Body of pancreas (tissue), 4 donors: ENCODE measurements at regions not wholly inside any gene's neighbourhood (a gene's known extent, or its start where the extent isn't known, plus 50 kb on each side); places are given as distances from the start of the nearest gene placed in this dataset.

Experiments
- ATAC-seq: fragments of 150-250 bp; one replicate; pipeline ENCODE4 v1.9.1; 2016
- DNase-seq, 4 donors: peaks; one replicate each; pipeline ENCODE4 v3.0.0-alpha.2; 2019
- H3K27ac ChIP-seq, 4 donors: fragments of 200-600 bp; sonication (generic); 1 replicate in 3 of 4; 2 replicates in 1 of 4; pipeline versions ENCODE4 v1.5.1 to v1.6.1; 2016 to 2019; ENCODE audit warnings: mild to moderate bottlenecking in 1 of 4, mixed read lengths in 1 of 4, moderate library complexity in 1 of 4
- H3K27me3 ChIP-seq, 2 donors: fragments of 200-600 bp; sonication (generic); one replicate each; pipeline ENCODE4 v1.6.0; 2016; ENCODE audit warnings: mild to moderate bottlenecking in 1 of 2
- H3K36me3 ChIP-seq, 2 donors: fragments of 200-600 bp; sonication (generic); replicated peaks in 1 of 2; 2 replicates each; pipeline ENCODE4 v1.5.1; 2016; ENCODE audit warnings: low read depth in 2 of 2; ENCODE audit not compliant: insufficient read depth in 1 of 2
- H3K4me1 ChIP-seq: fragments of 200-600 bp; sonication (generic); one replicate; pipeline ENCODE4 v1.6.0; 2016
- H3K4me3 ChIP-seq, 2 donors: fragments of 200-600 bp; sonication (generic); 1 replicate in 1 of 2; 2 replicates in 1 of 2; pipeline ENCODE4 v1.5.1; 2016 to 2019
- H3K9me3 ChIP-seq, 3 donors: fragments of 200-600 bp; sonication (generic); 1 replicate in 2 of 3; 2 replicates in 1 of 3; pipeline ENCODE4 v1.5.1; 2016
- POLR2A ChIP-seq, 3 donors: fragments of 450-650 bp; IDR thresholded peaks; one replicate each; pipeline ENCODE4 v1.6.1; 2016; ENCODE audit warnings: antibody characterized with exemption in 3 of 3, mild to moderate bottlenecking in 2 of 3
- WGBS, 2 donors: methylation state at CpG; one replicate each; pipeline ENCODE4 v1.1.5; 2017; 5-methylcytosine and 5-hydroxymethylcytosine counted together
- intact Hi-C: fragments of 100-400 bp; cut with DNase I; formaldehyde crosslinking; loops from one replicate; pipeline ENCODE4 v1.15.1; 2023
- TF ChIP-seq, protein P1 (sequence below), 7 experiments: fragments of 450-650 bp in 4 of 7; fragments of 200-600 bp in 3 of 7; sonication (generic) in 3 of 7; IDR thresholded peaks; one replicate each; pipeline ENCODE4 v1.5.1; 2016 to 2019; ENCODE audit warnings: antibody characterized with exemption in 7 of 7

DNA sequence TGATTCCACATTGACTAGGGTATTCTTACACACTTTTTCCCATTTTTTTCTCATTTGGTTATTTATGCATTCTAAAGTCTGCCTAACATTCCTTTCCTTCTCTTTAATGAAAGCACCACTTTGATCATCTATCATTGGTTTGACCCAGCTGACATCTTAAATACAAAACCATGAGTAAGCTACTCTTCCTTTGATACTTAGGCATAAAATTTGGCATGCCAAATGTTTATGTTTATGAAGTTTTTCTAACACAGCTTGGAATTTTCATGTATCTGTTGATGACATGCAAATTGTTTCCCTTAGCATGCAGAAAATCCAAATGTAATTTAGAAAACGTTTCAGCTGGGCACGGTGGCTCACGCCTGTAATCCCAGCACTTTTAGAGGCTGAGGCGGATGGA, 534.9 kb downstream of the QKI start:
- 87 to 90% methylated on average over 4 of the region's 4 CpGs for WGBS, 2 donors
- no peak for DNase-seq
- no peak overlapping the region for H3K27ac ChIP-seq

DNA sequence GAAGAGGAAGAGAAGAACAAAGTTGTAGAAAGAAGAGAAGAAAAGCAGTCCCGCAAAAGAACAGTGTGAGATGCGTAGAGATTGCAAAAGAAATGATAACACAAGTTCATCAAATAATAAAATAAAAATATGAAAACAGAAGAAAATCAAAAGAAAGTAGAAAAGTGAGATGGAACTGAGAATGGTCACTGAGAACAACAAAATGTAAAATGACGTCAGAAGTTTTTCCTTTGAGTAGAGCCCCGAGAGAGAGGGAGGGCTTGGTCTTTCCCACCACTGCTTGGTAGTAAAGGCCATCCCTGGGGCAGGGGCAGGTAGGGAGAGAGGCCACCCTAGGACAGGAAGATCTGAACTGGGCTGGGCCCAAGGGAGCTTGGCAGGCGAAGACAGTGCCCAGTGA, 533.7 kb downstream of the QKI start:
- Histone ChIP-seq H3K27me3 (no peaks in the 10 kb centered on the region), H3K27ac (no peak overlapping the region), H3K4me1 (peaks cover 7% of the 10 kb centered on the region), H3K4me3 (no peak overlapping the region), H3K9me3 (no peaks in the 10 kb centered on the region), H3K36me3 (no peaks in the 10 kb centered on the region)
- no peak for ATAC-seq
- intact Hi-C loops: no loop called here
- TF ChIP-seq, protein P1, sequence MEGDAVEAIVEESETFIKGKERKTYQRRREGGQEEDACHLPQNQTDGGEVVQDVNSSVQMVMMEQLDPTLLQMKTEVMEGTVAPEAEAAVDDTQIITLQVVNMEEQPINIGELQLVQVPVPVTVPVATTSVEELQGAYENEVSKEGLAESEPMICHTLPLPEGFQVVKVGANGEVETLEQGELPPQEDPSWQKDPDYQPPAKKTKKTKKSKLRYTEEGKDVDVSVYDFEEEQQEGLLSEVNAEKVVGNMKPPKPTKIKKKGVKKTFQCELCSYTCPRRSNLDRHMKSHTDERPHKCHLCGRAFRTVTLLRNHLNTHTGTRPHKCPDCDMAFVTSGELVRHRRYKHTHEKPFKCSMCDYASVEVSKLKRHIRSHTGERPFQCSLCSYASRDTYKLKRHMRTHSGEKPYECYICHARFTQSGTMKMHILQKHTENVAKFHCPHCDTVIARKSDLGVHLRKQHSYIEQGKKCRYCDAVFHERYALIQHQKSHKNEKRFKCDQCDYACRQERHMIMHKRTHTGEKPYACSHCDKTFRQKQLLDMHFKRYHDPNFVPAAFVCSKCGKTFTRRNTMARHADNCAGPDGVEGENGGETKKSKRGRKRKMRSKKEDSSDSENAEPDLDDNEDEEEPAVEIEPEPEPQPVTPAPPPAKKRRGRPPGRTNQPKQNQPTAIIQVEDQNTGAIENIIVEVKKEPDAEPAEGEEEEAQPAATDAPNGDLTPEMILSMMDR (IDR thresholded peaks at IDR 0.05): no peak
- no peak for TF ChIP-seq POLR2A (IDR thresholded peaks at IDR 0.05)
- WGBS, 2 donors: 68 to 89% methylated on average over 5 of the region's 5 CpGs
- DNase-seq: no peak

More for the DNA sequence above, 534.9 kb downstream of the QKI start:
- H3K9me3 ChIP-seq: no peaks in the 10 kb centered on the region
- H3K4me1 ChIP-seq: peaks cover 7% of the 10 kb centered on the region
- no peak for ATAC-seq
- TF ChIP-seq, protein P1 (IDR thresholded peaks at IDR 0.05): no peak
- TF ChIP-seq POLR2A (IDR thresholded peaks at IDR 0.05): no peak
- H3K27me3 ChIP-seq: no peaks in the 10 kb centered on the region
- H3K36me3 ChIP-seq: no peaks in the 10 kb centered on the region
- no peak overlapping the region for H3K4me3 ChIP-seq
- intact Hi-C loops: no loop called here

DNA sequence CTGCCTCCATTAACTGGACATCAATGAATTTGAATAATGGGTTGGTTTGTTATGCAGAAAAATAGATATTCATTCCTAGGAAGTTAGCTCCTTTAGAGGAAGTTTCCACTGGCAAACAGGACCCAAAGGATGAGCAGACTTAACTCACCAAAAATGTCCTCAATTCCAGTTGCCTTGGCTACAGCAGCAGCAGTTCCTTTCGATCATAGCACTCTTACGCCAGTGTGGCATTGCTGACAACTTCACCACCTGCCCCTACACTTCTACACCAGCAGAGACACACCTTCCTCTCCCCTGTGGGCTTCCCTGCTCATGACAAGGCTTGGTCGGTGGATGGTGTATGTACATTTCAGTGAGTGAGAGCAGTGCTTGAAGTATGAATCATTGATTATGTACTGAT, 532.8 kb downstream of the QKI start:
- ATAC-seq: no peak
- Histone ChIP-seq H3K4me1 (peaks cover 7% of the 10 kb centered on the region), H3K27ac (no peak overlapping the region), H3K27me3 (no peaks in the 10 kb centered on the region), H3K9me3 (no peaks in the 10 kb centered on the region), H3K4me3 (no peak overlapping the region), H3K36me3 (no peaks in the 10 kb centered on the region)
- TF ChIP-seq POLR2A (IDR thresholded peaks at IDR 0.05): no peak
- TF ChIP-seq, protein P1 (IDR thresholded peaks at IDR 0.05): no peak
- intact Hi-C loops: no loop called here
- WGBS, 2 donors: 88 to 89% methylated on average over 3 of the region's 3 CpGs
- DNase-seq: no peak

DNA sequence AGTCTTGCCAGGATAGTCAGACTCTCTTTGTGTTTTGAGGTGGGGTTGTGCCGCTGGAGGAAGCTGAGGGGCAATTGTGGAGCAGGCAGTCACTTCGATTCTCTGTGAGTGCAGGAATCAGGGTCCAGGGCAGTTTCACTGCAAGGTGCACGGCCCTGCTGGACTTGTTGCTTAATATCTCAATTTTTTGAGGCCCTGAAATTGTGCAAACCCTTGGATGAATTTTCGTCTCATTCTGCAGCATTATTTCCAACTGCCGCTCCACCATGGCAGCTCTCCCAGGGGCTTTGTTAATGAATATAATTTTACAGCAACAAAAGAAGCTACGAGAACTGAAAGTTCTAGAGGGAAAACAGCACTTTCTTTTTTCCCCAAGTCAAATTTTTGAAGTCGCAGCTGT, 531.9 kb downstream of the QKI start:
- Histone ChIP-seq H3K27me3 (no peaks in the 10 kb centered on the region), H3K9me3 (no peaks in the 10 kb centered on the region), H3K36me3 (no peaks in the 10 kb centered on the region), H3K4me1 (peaks cover 7% of the 10 kb centered on the region), H3K4me3 (no peak overlapping the region), H3K27ac (peak overlapping the region in 1 of 4 donors; percentile 32)
- WGBS, 2 donors: 57 to 68% methylated on average over 7 of the region's 7 CpGs
- DNase-seq (no peak), ATAC-seq (no peak)
- TF ChIP-seq, protein P1 (IDR thresholded peaks at IDR 0.05): no peak
- no peak for TF ChIP-seq POLR2A (IDR thresholded peaks at IDR 0.05)
- intact Hi-C loops: no loop called here

DNA sequence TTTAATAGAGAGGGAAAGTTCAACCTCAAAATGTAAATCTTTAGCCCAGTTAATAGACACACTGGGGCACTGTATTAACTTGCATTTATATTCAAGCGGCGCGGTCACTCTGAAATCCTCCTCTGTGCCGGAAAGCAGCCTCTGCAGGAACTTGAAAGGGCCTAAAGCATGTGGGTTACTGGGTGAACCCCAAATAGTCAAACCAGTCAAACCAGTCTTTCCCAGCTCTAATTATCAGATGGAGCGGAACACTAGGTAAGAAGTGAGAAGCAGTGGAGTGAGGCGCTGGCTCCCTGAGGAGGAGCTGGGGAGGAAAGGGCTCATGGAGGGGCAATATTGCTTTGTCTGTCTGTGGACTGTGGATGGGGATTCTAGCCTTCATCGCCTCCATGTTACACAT, 531.3 kb downstream of the QKI start:
- H3K9me3 ChIP-seq: no peaks in the 10 kb centered on the region
- peaks cover 7% of the 10 kb centered on the region for H3K4me1 ChIP-seq
- ATAC-seq (no peak), DNase-seq (no peak)
- intact Hi-C loops: no loop called here
- H3K36me3 ChIP-seq: no peaks in the 10 kb centered on the region
- H3K27me3 ChIP-seq: no peaks in the 10 kb centered on the region
- TF ChIP-seq POLR2A (IDR thresholded peaks at IDR 0.05): no peak
- TF ChIP-seq, protein P1 (IDR thresholded peaks at IDR 0.05): no peak
- peak overlapping the region in 1 of 4 donors; percentile 32 for H3K27ac ChIP-seq
- H3K4me3 ChIP-seq: no peak overlapping the region
- 53 to 56% methylated on average over 7 of the region's 7 CpGs for WGBS, 2 donors
